Liver (tissue), 8 donors: ENCODE measurements at regions not wholly inside any gene's neighbourhood (a gene's known extent, or its start where the extent isn't known, plus 50 kb on each side); places are given as distances from the start of the nearest gene placed in this dataset.

ENCODE experiments used
- DNase-seq: peaks from one replicate; pipeline ENCODE4 v3.0.0-alpha.2; 2017; ENCODE audit warnings: low spot score
- H3K27ac ChIP-seq, 2 donors: one replicate each; pipeline ENCODE4 v1.7.0; 2013; ENCODE audit warnings: inconsistent platforms in 2 of 2, low read length in 2 of 2, control low read depth in 1 of 2, low read depth in 1 of 2, mild to moderate bottlenecking in 1 of 2
- H3K27me3 ChIP-seq, 4 donors: one replicate each; pipeline versions ENCODE4 v1.6.1 to v1.7.0; 2013; ENCODE audit warnings: low read length in 3 of 4, inconsistent platforms in 1 of 4, mild to moderate bottlenecking in 1 of 4, moderate library complexity in 1 of 4; ENCODE audit not compliant: control insufficient read depth in 4 of 4, insufficient read depth in 4 of 4
- H3K36me3 ChIP-seq, 4 donors: one replicate each; pipeline versions ENCODE4 v1.6.1 to v1.7.0; 2013; ENCODE audit warnings: low read length in 3 of 4, mild to moderate bottlenecking in 3 of 4, low read depth in 1 of 4, moderate library complexity in 1 of 4; ENCODE audit not compliant: control insufficient read depth in 4 of 4, insufficient read depth in 3 of 4
- H3K4me1 ChIP-seq, 4 donors: one replicate each; pipeline versions ENCODE4 v1.6.1 to v1.7.0; 2013; ENCODE audit warnings: low read length in 3 of 4, mild to moderate bottlenecking in 3 of 4, moderate library complexity in 1 of 4; ENCODE audit not compliant: control insufficient read depth in 4 of 4, insufficient read depth in 4 of 4
- H3K4me3 ChIP-seq, 3 donors: one replicate each; pipeline versions ENCODE4 v1.6.1 to v1.7.0; 2013; ENCODE audit warnings: low read length in 3 of 3, control low read depth in 1 of 3, low read depth in 1 of 3, mild to moderate bottlenecking in 1 of 3
- H3K9ac ChIP-seq, 2 donors: one replicate each; pipeline ENCODE4 v1.7.0; 2013; ENCODE audit warnings: low read length in 2 of 2, mild to moderate bottlenecking in 2 of 2, moderate library complexity in 2 of 2, control low read depth in 1 of 2, low read depth in 1 of 2
- H3K9me3 ChIP-seq, 4 donors: one replicate each; pipeline versions ENCODE4 v1.6.1 to v1.7.0; 2013; ENCODE audit warnings: low read length in 3 of 4; ENCODE audit not compliant: control insufficient read depth in 4 of 4
- ATF3 ChIP-seq: IDR thresholded peaks from 2 replicates; pipeline ENCODE4 v1.6.1; 2016; ENCODE audit warnings: antibody characterized with exemption
- CTCF ChIP-seq: fragments of 150-350 bp; IDR thresholded peaks from 2 replicates; pipeline ENCODE4 v1.5.1; 2017; ENCODE audit warnings: improper control_type of control experiment, low read depth, low read length; ENCODE audit not compliant: missing input control
- EGR1 ChIP-seq, 2 donors: IDR thresholded peaks; 2 replicates each; pipeline ENCODE4 v1.6.1; 2016 to 2018; ENCODE audit warnings: antibody characterized with exemption in 2 of 2, low read depth in 2 of 2
- FOXA1 ChIP-seq: IDR thresholded peaks from 2 replicates; pipeline ENCODE4 v1.6.1; 2016; ENCODE audit warnings: antibody characterized with exemption
- FOXA2 ChIP-seq: IDR thresholded peaks from 2 replicates; pipeline ENCODE4 v1.6.1; 2016; ENCODE audit warnings: antibody characterized with exemption
- GABPA ChIP-seq, 2 donors: IDR thresholded peaks in 1 of 2; conservative IDR thresholded peaks in 1 of 2; 2 replicates each; pipeline ENCODE4 v1.6.1; 2016; ENCODE audit warnings: antibody characterized with exemption in 2 of 2, mild to moderate bottlenecking in 1 of 2, moderate library complexity in 1 of 2
- HNF4A ChIP-seq, 2 donors: conservative IDR thresholded peaks; 2 replicates each; pipeline ENCODE4 v1.6.1; 2016; ENCODE audit warnings: antibody characterized with exemption in 2 of 2, mild to moderate bottlenecking in 2 of 2
- HNF4G ChIP-seq: IDR thresholded peaks from 2 replicates; pipeline ENCODE4 v1.6.1; 2016; ENCODE audit warnings: antibody characterized with exemption
- JUND ChIP-seq, 2 donors: IDR thresholded peaks; 2 replicates each; pipeline ENCODE4 v1.6.1; 2016; ENCODE audit warnings: antibody characterized with exemption in 2 of 2
- NR2F2 ChIP-seq: IDR thresholded peaks from 2 replicates; pipeline ENCODE4 v1.6.1; 2016; ENCODE audit warnings: antibody characterized with exemption
- RAD21 ChIP-seq, 2 donors: IDR thresholded peaks; 2 replicates each; pipeline ENCODE4 v1.6.1; 2016; ENCODE audit warnings: antibody characterized with exemption in 2 of 2, mild to moderate bottlenecking in 2 of 2
- REST ChIP-seq: IDR thresholded peaks from 2 replicates; pipeline ENCODE4 v1.6.1; 2016; ENCODE audit warnings: antibody characterized with exemption, mild to moderate bottlenecking
- RXRA ChIP-seq, 2 donors: IDR thresholded peaks; 2 replicates each; pipeline ENCODE4 v1.6.1; 2017 to 2018; ENCODE audit warnings: antibody characterized with exemption in 2 of 2, mild to moderate bottlenecking in 1 of 2
- SP1 ChIP-seq: IDR thresholded peaks from 2 replicates; pipeline ENCODE4 v1.6.1; 2018; ENCODE audit warnings: antibody characterized with exemption, mild to moderate bottlenecking
- YY1 ChIP-seq: IDR thresholded peaks from 2 replicates; pipeline ENCODE4 v1.6.1; 2016; ENCODE audit warnings: antibody characterized with exemption, mild to moderate bottlenecking
- WGBS: extraction: QIAGEN DNeasy Blood & Tissue Kit; methylation state at CpG from one replicate; pipeline ENCODE4 v1.1.7; 2013; 5-methylcytosine and 5-hydroxymethylcytosine counted together
- TF ChIP-seq, protein P1 (sequence below): IDR thresholded peaks from 2 replicates; pipeline ENCODE4 v1.6.1; 2016; ENCODE audit warnings: antibody characterized with exemption
- TF ChIP-seq, protein P2 (sequence below): IDR thresholded peaks from 2 replicates; pipeline ENCODE4 v1.6.1; 2016; ENCODE audit warnings: antibody characterized with exemption
- donor health status: healthy.
- donor health status: healthy.
- donor health status: healthy.
- donor health status: healthy.
- donor health status: healthy.

DNA sequence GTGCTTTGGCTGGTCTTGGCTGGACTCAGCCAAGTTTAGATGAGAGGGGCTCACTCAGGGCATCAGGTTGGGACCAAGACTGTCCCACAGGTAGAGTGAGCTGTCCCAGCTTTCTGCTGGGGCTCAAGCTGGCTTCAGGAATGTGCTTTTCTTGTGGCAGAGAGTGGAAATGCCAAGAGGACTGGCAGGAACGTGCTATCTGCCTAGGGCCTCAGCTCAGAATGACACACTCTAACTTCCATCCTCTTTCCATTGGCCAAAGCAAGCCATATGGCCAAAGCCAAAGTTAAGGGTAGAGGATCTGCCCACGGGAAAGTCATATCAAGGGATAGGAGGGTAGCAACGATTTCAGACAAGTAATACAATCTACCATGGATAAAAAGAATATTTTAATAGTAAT lies 178.8 kb downstream of the ABHD5 start:
- Histone ChIP-seq H3K27me3 (peaks cover 0 to 2% (median 0%) of the 10 kb centered on the region in 4 donors), H3K36me3 (no peaks in the 10 kb centered on the region), H3K4me3 (no peak overlapping the region), H3K27ac (no peak overlapping the region), H3K4me1 (no peaks in the 10 kb centered on the region), H3K9ac (no peak overlapping the region), H3K9me3 (no peaks in the 10 kb centered on the region)
- WGBS, result 55% methylated on average over 3 of the region's 3 CpGs
- TF ChIP-seq YY1, result no peak
- no peak for TF ChIP-seq FOXA2
- TF ChIP-seq ATF3, result no peak
- TF ChIP-seq HNF4G, result no peak
- no peak for TF ChIP-seq FOXA1
- no peak for TF ChIP-seq GABPA (IDR thresholded peaks at IDR 0.05 in 1 of 2, conservative IDR thresholded peaks at IDR 0.05 in 1 of 2)
- TF ChIP-seq RAD21 (IDR thresholded peaks at IDR 0.05), result no peak
- no peak for TF ChIP-seq CTCF
- TF ChIP-seq SP1, result no peak
- no peak for TF ChIP-seq REST
- TF ChIP-seq EGR1 (IDR thresholded peaks at IDR 0.05; ENCODE audit: low read depth in 2 of 2), result no peak
- no peak for TF ChIP-seq NR2F2
- no peak for TF ChIP-seq HNF4A (conservative IDR thresholded peaks at IDR 0.05)
- peak; percentile 16 for DNase-seq

GRCh38 chr3:43870120-43870519 lies 179.4 kb downstream of the ABHD5 start:
- Histone ChIP-seq H3K4me1 (no peaks in the 10 kb centered on the region), H3K27me3 (peaks cover 0 to 2% (median 0%) of the 10 kb centered on the region in 4 donors), H3K9ac (no peak overlapping the region), H3K9me3 (no peaks in the 10 kb centered on the region), H3K27ac (no peak overlapping the region), H3K4me3 (no peak overlapping the region), H3K36me3 (no peaks in the 10 kb centered on the region)
- TF ChIP-seq HNF4G, result no peak
- no peak for TF ChIP-seq RXRA (IDR thresholded peaks at IDR 0.05)
- TF ChIP-seq, protein P1, sequence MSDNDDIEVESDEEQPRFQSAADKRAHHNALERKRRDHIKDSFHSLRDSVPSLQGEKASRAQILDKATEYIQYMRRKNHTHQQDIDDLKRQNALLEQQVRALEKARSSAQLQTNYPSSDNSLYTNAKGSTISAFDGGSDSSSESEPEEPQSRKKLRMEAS, result no peak
- no peak for TF ChIP-seq JUND (IDR thresholded peaks at IDR 0.05)
- TF ChIP-seq EGR1 (IDR thresholded peaks at IDR 0.05; ENCODE audit: low read depth in 2 of 2), result no peak
- no peak for TF ChIP-seq HNF4A (conservative IDR thresholded peaks at IDR 0.05)
- TF ChIP-seq, protein P2, sequence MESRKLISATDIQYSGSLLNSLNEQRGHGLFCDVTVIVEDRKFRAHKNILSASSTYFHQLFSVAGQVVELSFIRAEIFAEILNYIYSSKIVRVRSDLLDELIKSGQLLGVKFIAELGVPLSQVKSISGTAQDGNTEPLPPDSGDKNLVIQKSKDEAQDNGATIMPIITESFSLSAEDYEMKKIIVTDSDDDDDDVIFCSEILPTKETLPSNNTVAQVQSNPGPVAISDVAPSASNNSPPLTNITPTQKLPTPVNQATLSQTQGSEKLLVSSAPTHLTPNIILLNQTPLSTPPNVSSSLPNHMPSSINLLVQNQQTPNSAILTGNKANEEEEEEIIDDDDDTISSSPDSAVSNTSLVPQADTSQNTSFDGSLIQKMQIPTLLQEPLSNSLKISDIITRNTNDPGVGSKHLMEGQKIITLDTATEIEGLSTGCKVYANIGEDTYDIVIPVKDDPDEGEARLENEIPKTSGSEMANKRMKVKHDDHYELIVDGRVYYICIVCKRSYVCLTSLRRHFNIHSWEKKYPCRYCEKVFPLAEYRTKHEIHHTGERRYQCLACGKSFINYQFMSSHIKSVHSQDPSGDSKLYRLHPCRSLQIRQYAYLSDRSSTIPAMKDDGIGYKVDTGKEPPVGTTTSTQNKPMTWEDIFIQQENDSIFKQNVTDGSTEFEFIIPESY, result no peak
- TF ChIP-seq YY1, result no peak
- TF ChIP-seq GABPA (IDR thresholded peaks at IDR 0.05 in 1 of 2, conservative IDR thresholded peaks at IDR 0.05 in 1 of 2), result no peak
- TF ChIP-seq SP1, result no peak
- no peak for TF ChIP-seq RAD21 (IDR thresholded peaks at IDR 0.05)
- no peak for TF ChIP-seq FOXA2
- no peak for TF ChIP-seq CTCF
- TF ChIP-seq NR2F2, result no peak
- no peak for TF ChIP-seq FOXA1
- peak; percentile 2 for DNase-seq
- WGBS, result 37% methylated on average over 2 of the region's 2 CpGs
